Testis (tissue), 2 donors: ENCODE measurements at regions not wholly inside any gene's neighbourhood (a gene's known extent, or its start where the extent isn't known, plus 50 kb on each side); places are given as distances from the start of the nearest gene placed in this dataset.

ENCODE experiments used
- DNase-seq: peaks from one replicate; pipeline ENCODE4 v3.0.0-alpha.2; 2019
- H3K27ac ChIP-seq, 2 donors: fragments of 200-600 bp; sonication (generic); one replicate each; pipeline ENCODE4 v1.5.1; 2019
- H3K27me3 ChIP-seq: fragments of 200-600 bp; sonication (generic); one replicate; pipeline ENCODE4 v1.5.1; 2019
- H3K36me3 ChIP-seq: fragments of 200-600 bp; sonication (generic); one replicate; pipeline ENCODE4 v1.5.1; 2017; ENCODE audit warnings: low read depth; ENCODE audit errors: missing control alignments
- H3K4me1 ChIP-seq: fragments of 200-600 bp; sonication (generic); one replicate; pipeline ENCODE4 v1.5.1; 2019
- H3K4me3 ChIP-seq, 2 donors: fragments of 200-600 bp; sonication (generic); one replicate each; pipeline ENCODE4 v1.5.1; 2017 to 2019
- H3K9me3 ChIP-seq: fragments of 200-600 bp; sonication (generic); one replicate; pipeline ENCODE4 v1.5.1; 2017
- POLR2A ChIP-seq: fragments of 450-650 bp; IDR thresholded peaks from one replicate; pipeline ENCODE4 v1.6.1; 2017; ENCODE audit warnings: antibody characterized with exemption, mild to moderate bottlenecking, moderate library complexity
- WGBS, 2 donors: methylation state at CpG; one replicate each; pipeline ENCODE4 v1.1.5; 2018; 5-methylcytosine and 5-hydroxymethylcytosine counted together
- intact Hi-C: fragments of 100-400 bp; cut with DNase I; formaldehyde crosslinking; loops from one replicate; pipeline ENCODE4 v1.15.1; 2023; ENCODE audit warnings: low total_unique reads
- TF ChIP-seq, protein P1 (sequence below), 3 experiments: fragments of 450-650 bp in 2 of 3; fragments of 200-600 bp in 1 of 3; sonication (generic) in 1 of 3; IDR thresholded peaks; one replicate each; pipeline ENCODE4 v1.5.1; 2016 to 2019; ENCODE audit warnings: antibody characterized with exemption in 3 of 3, mild to moderate bottlenecking in 2 of 3, moderate library complexity in 1 of 3

DNA sequence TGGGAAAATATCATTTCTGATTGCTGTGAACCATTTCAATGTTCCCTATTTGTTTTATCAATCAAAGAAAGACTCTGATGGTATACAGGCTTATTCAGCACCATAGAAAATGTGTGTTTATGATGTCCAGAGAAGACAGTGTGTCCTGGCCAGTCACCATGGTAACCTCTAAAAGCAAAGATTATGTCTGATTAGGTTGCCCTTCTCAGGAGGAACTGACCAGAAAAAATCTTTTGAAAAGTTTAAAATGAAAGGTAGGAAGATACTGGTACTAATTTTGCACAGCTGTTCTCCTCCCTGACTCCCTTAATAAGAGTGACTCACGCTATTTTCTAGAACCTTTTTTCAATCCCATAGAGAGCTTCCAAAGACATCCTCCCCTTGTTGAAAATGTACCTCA lies 391.8 kb upstream of the DCN start:
- TF ChIP-seq, protein P1, sequence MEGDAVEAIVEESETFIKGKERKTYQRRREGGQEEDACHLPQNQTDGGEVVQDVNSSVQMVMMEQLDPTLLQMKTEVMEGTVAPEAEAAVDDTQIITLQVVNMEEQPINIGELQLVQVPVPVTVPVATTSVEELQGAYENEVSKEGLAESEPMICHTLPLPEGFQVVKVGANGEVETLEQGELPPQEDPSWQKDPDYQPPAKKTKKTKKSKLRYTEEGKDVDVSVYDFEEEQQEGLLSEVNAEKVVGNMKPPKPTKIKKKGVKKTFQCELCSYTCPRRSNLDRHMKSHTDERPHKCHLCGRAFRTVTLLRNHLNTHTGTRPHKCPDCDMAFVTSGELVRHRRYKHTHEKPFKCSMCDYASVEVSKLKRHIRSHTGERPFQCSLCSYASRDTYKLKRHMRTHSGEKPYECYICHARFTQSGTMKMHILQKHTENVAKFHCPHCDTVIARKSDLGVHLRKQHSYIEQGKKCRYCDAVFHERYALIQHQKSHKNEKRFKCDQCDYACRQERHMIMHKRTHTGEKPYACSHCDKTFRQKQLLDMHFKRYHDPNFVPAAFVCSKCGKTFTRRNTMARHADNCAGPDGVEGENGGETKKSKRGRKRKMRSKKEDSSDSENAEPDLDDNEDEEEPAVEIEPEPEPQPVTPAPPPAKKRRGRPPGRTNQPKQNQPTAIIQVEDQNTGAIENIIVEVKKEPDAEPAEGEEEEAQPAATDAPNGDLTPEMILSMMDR (IDR thresholded peaks at IDR 0.05), result no peak
- no peak for TF ChIP-seq POLR2A
- no peak for DNase-seq
- no peaks in the 10 kb centered on the region for H3K9me3 ChIP-seq
- 38 to 73% methylated on average over 1 of the region's 1 CpG for WGBS, 2 donors
- H3K36me3 ChIP-seq, result no peaks in the 10 kb centered on the region
- intact Hi-C loops, result no loop called here
- no peak overlapping the region for H3K4me3 ChIP-seq
- H3K4me1 ChIP-seq, result no peaks in the 10 kb centered on the region
- peak overlapping the region in 1 of 2 donors; percentile 42 for H3K27ac ChIP-seq
- no peaks in the 10 kb centered on the region for H3K27me3 ChIP-seq

DNA sequence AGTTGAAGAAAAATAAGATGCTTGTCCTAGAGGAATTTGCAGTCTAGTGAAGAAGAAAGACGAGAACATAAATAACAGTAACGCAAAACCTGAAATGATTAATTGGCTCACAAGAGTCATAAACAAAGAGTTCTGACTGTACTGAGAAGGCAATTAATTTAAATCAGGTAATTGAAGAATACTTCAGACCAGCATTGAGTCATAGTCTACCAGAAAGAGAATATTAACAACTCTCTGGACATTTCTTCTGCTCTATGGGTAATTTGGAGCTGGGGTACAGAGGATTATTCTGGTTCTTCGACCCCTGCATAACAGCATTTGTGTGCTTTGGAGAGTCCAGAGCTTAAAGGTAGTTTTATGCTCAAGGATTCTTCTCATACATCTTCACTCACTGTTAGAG lies 390.3 kb upstream of the DCN start:
- Histone ChIP-seq H3K27ac (no peak overlapping the region), H3K4me3 (no peak overlapping the region), H3K27me3 (no peaks in the 10 kb centered on the region), H3K9me3 (no peaks in the 10 kb centered on the region), H3K36me3 (no peaks in the 10 kb centered on the region), H3K4me1 (no peaks in the 10 kb centered on the region)
- intact Hi-C loops, result no loop called here
- no peak for TF ChIP-seq POLR2A
- TF ChIP-seq, protein P1 (IDR thresholded peaks at IDR 0.05), result no peak
- 95% methylated on average over 3 of the region's 3 CpGs for WGBS, 2 donors
- DNase-seq, result no peak

DNA sequence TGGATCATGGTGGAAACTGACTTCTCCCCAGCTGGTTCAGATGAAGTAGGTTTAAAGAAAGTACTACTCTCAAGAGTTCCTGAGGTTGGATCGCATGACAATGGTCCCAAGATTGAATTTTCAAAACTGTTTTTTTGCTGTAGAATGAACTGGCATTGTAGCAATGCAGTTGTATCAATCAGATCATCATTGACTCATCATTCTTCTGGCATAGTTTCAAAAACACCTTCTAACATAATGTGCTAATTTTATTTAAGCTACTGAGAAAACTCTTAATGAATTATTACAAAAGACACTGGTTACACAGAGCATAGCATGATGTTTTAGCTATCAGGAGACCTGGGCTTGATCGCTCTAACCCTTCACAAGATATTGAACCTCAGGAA lies 384.5 kb upstream of the DCN start:
- no peaks in the 10 kb centered on the region for H3K27me3 ChIP-seq
- no peaks in the 10 kb centered on the region for H3K9me3 ChIP-seq
- no peak overlapping the region for H3K4me3 ChIP-seq
- no peak for DNase-seq
- peaks cover 10% of the 10 kb centered on the region for H3K4me1 ChIP-seq
- H3K27ac ChIP-seq, result no peak overlapping the region
- TF ChIP-seq, protein P1 (IDR thresholded peaks at IDR 0.05), result no peak
- no peak for TF ChIP-seq POLR2A
- no peaks in the 10 kb centered on the region for H3K36me3 ChIP-seq
- intact Hi-C loops, result no loop called here
- WGBS, 2 donors, result 92 to 98% methylated on average over 2 of the region's 2 CpGs

DNA sequence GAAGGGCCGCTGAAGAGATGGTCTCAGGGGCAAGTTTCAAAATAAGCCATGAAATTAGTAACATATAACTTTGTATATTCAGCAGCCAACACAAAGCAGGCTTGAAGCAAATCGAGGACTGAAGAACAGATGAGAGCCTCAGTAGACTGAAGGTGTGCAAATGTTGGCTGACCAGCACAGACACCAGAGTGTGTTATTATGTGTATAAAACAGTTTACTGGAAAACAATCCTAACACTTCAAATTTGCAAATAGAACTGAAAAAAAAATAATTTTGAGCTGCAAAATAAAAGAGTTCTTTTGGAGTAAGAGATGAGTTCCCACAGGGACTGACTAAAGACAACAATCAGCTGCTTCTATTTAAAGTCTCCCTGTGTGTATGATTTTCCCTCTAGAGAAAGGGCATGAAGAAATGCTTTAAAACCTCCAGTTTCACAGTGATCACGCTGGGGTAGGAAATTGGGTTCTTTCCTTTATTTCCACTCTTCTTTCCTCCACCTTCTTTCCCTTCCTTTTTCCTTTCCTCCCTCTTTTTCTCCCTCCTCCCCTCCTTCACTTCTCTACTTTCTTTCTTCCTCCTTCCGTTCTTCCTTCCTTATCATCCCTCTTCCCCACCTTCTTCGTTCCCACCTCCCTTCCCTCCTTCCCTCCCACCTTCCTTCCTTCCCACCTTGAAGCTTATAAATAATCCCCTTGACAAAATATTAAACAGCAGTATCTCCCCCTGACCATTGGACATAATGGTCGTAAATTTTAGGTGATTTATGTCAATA lies 383.9 kb upstream of the DCN start:
- H3K4me1 ChIP-seq, result peaks cover 10% of the 10 kb centered on the region
- no peaks in the 10 kb centered on the region for H3K27me3 ChIP-seq
- H3K4me3 ChIP-seq, result no peak overlapping the region
- intact Hi-C loops, result no loop called here
- TF ChIP-seq, protein P1 (IDR thresholded peaks at IDR 0.05), result no peak
- no peak for TF ChIP-seq POLR2A
- 62 to 72% methylated on average over 6 of the region's 6 CpGs for WGBS, 2 donors
- no peak overlapping the region for H3K27ac ChIP-seq
- H3K36me3 ChIP-seq, result no peaks in the 10 kb centered on the region
- DNase-seq, result no peak
- H3K9me3 ChIP-seq, result no peaks in the 10 kb centered on the region

DNA sequence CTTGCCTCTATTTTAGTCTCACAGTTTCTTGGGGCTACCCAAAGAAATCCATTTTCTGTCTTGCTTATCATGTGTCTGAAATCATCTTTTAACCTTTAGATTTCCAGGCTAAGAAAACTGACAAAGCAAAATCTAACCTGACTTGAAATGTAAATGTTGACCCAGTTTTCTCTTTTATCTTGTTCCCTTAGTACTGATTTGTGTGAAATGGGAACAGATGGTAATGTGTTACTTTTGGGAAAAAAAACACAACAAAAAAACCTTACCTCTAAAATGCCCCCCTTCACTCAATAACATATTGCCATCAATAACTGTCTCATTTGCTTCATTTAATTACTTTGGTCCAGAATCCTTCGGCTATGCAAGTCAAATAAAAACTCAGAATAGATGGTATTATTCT lies 383.2 kb upstream of the DCN start:
- peaks cover 10% of the 10 kb centered on the region for H3K4me1 ChIP-seq
- H3K36me3 ChIP-seq, result no peaks in the 10 kb centered on the region
- 80 to 84% methylated on average over 1 of the region's 1 CpG for WGBS, 2 donors
- intact Hi-C loops, result no loop called here
- H3K27ac ChIP-seq, result no peak overlapping the region
- no peaks in the 10 kb centered on the region for H3K9me3 ChIP-seq
- H3K27me3 ChIP-seq, result no peaks in the 10 kb centered on the region
- DNase-seq, result no peak
- TF ChIP-seq, protein P1 (IDR thresholded peaks at IDR 0.05), result no peak
- TF ChIP-seq POLR2A, result no peak
- no peak overlapping the region for H3K4me3 ChIP-seq
